ENCODE measurements at regions not wholly inside any gene's neighbourhood (a gene's known extent, or its start where the extent isn't known, plus 50 kb on each side); places are given as distances from the start of the nearest gene placed in this dataset.

GRCh38 chr12:25616286-25616685 is 63.2 kb upstream of the LMNTD1 start:
- no peak for TF ChIP-seq EZH2 (IDR thresholded peaks at IDR 0.05; ENCODE audit: low read length)
- TF ChIP-seq, protein P1, sequence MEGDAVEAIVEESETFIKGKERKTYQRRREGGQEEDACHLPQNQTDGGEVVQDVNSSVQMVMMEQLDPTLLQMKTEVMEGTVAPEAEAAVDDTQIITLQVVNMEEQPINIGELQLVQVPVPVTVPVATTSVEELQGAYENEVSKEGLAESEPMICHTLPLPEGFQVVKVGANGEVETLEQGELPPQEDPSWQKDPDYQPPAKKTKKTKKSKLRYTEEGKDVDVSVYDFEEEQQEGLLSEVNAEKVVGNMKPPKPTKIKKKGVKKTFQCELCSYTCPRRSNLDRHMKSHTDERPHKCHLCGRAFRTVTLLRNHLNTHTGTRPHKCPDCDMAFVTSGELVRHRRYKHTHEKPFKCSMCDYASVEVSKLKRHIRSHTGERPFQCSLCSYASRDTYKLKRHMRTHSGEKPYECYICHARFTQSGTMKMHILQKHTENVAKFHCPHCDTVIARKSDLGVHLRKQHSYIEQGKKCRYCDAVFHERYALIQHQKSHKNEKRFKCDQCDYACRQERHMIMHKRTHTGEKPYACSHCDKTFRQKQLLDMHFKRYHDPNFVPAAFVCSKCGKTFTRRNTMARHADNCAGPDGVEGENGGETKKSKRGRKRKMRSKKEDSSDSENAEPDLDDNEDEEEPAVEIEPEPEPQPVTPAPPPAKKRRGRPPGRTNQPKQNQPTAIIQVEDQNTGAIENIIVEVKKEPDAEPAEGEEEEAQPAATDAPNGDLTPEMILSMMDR (optimal IDR thresholded peaks at IDR 0.05 in 1 of 3, IDR thresholded peaks at IDR 0.05 in 1 of 3, conservative IDR thresholded peaks at IDR 0.05 in 1 of 3; ENCODE audit: extremely low read depth in 1 of 3, insufficient read depth in 2 of 3, low read length in 3 of 3): no peak
